Lower leg skin (tissue), 3 donors: ENCODE measurements at regions not wholly inside any gene's neighbourhood (a gene's known extent, or its start where the extent isn't known, plus 50 kb on each side); places are given as distances from the start of the nearest gene placed in this dataset.

Experiments used
- CTCF ChIP-seq, 3 donors: fragments of 450-650 bp; IDR thresholded peaks; one replicate each; pipeline ENCODE4 v1.5.1; 2016; ENCODE audit warnings: antibody characterized with exemption in 3 of 3, mild to moderate bottlenecking in 3 of 3, moderate library complexity in 2 of 3
- POLR2A ChIP-seq, 2 donors: fragments of 450-650 bp; IDR thresholded peaks; one replicate each; pipeline ENCODE4 v1.6.1; 2016 to 2017; ENCODE audit warnings: antibody characterized with exemption in 2 of 2, mild to moderate bottlenecking in 1 of 2, moderate library complexity in 1 of 2

DNA sequence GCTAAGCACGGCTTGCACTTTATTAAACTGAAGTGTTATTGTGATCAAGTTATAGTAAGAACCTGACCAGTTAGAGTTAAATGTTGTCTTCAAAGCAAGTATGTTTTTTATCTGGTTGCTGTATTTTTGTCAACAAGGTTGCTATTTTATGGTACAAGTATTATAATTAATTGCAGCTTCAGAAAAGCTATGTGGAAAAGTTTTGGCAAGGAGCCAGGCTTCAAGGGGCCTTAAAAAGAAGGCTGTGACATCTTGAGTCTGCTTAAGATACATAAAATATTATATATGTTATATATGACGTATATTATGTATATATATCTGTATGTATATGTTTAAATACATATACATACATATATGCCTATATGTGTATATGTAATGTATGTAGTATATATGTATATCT is 1461.2 kb upstream of the CDH8 start:
- no peak for TF ChIP-seq CTCF (IDR thresholded peaks at IDR 0.05)
- TF ChIP-seq POLR2A (IDR thresholded peaks at IDR 0.05): no peak
